H9 (cell line): ENCODE measurements at regions not wholly inside any gene's neighbourhood (a gene's known extent, or its start where the extent isn't known, plus 50 kb on each side); places are given as distances from the start of the nearest gene placed in this dataset.

Experiments
- DNase-seq: peaks from one replicate; pipeline ENCODE4 v3.0.0-alpha.2; 2017
- H2AFZ ChIP-seq: one replicate; pipeline ENCODE4 v1.6.1; 2013; ENCODE audit warnings: mild to moderate bottlenecking, low read length, control low read depth, moderate library complexity
- H2AK5ac ChIP-seq: 2 replicates; pipeline ENCODE4 v1.6.1; 2013; ENCODE audit warnings: low read length, control low read depth, mixed read lengths; ENCODE audit not compliant: insufficient read length
- H2BK120ac ChIP-seq: one replicate; pipeline ENCODE4 v1.6.1; 2013; ENCODE audit warnings: low read depth, mild to moderate bottlenecking, low read length, control low read depth, inconsistent platforms; ENCODE audit not compliant: poor library complexity, severe bottlenecking
- H2BK12ac ChIP-seq: 2 replicates; pipeline ENCODE4 v1.6.1; 2013; ENCODE audit warnings: low read length, control low read depth, mixed read lengths, low read depth; ENCODE audit not compliant: insufficient read length
- H2BK15ac ChIP-seq: 2 replicates; pipeline ENCODE4 v1.6.1; 2013; ENCODE audit warnings: low read depth, low read length, control low read depth
- H2BK20ac ChIP-seq: one replicate; pipeline ENCODE4 v1.6.1; 2013; ENCODE audit warnings: low read depth, mild to moderate bottlenecking, low read length, control low read depth, inconsistent platforms; ENCODE audit not compliant: poor library complexity, severe bottlenecking
- H2BK5ac ChIP-seq: 2 replicates; pipeline ENCODE4 v1.6.1; 2013; ENCODE audit warnings: low read length, control low read depth, mixed read lengths; ENCODE audit not compliant: insufficient read length
- H3K14ac ChIP-seq: 2 replicates; pipeline ENCODE4 v1.6.1; 2013; ENCODE audit warnings: low read length, control low read depth; ENCODE audit not compliant: insufficient read depth
- H3K18ac ChIP-seq: 2 replicates; pipeline ENCODE4 v1.6.1; 2013; ENCODE audit warnings: low read depth, mild to moderate bottlenecking, mixed read lengths, low read length, control low read depth; ENCODE audit not compliant: insufficient read length
- H3K23ac ChIP-seq: 2 replicates; pipeline ENCODE4 v1.6.1; 2013; ENCODE audit warnings: low read length, control low read depth, mixed read lengths, low read depth; ENCODE audit not compliant: insufficient read length
- H3K23me2 ChIP-seq: 2 replicates; pipeline ENCODE4 v1.6.1; 2013; ENCODE audit warnings: low read depth, mild to moderate bottlenecking, mixed read lengths, low read length, control low read depth; ENCODE audit not compliant: insufficient read length, poor library complexity, severe bottlenecking
- H3K27ac ChIP-seq: 2 replicates; pipeline ENCODE4 v1.5.1; 2013; ENCODE audit warnings: low read length, control low read depth, mixed read lengths, low read depth; ENCODE audit not compliant: insufficient read length
- H3K27me3 ChIP-seq: 2 replicates; pipeline ENCODE4 v1.6.1; 2013; ENCODE audit warnings: low read length, control low read depth, inconsistent platforms; ENCODE audit not compliant: insufficient read depth
- H3K4ac ChIP-seq: 2 replicates; pipeline ENCODE4 v1.6.1; 2013; ENCODE audit warnings: low read depth, mild to moderate bottlenecking, control low read depth, inconsistent platforms, low read length, moderate library complexity
- H3K4me1 ChIP-seq: 2 replicates; pipeline ENCODE4 v1.6.1; 2013; ENCODE audit warnings: low read length, control low read depth, inconsistent platforms; ENCODE audit not compliant: insufficient read depth
- H3K4me2 ChIP-seq: 2 replicates; pipeline ENCODE4 v1.6.1; 2013; ENCODE audit warnings: low read length, control low read depth, mixed read lengths; ENCODE audit not compliant: insufficient read length, insufficient read depth
- H3K56ac ChIP-seq: 2 replicates; pipeline ENCODE4 v1.6.1; 2013; ENCODE audit warnings: low read depth, mild to moderate bottlenecking, mixed read lengths, low read length, control low read depth; ENCODE audit not compliant: insufficient read length
- H3K79me1 ChIP-seq: 2 replicates; pipeline ENCODE4 v1.6.1; 2013; ENCODE audit warnings: low read depth, mild to moderate bottlenecking, moderate library complexity, low read length, control low read depth, inconsistent platforms; ENCODE audit not compliant: insufficient read depth, poor library complexity, severe bottlenecking
- H3K79me2 ChIP-seq: 2 replicates; pipeline ENCODE4 v1.6.1; 2013; ENCODE audit warnings: low read length, control low read depth, inconsistent platforms; ENCODE audit not compliant: insufficient read depth
- H3K9ac ChIP-seq: 2 replicates; pipeline ENCODE4 v1.6.1; 2013; ENCODE audit warnings: low read length, control low read depth, mixed read lengths; ENCODE audit not compliant: insufficient read length; ENCODE audit errors: extremely low read depth
- H3K9me3 ChIP-seq: one replicate; pipeline ENCODE4 v1.6.1; 2013; ENCODE audit warnings: low read depth, low read length, inconsistent platforms; ENCODE audit not compliant: control insufficient read depth
- H3T11ph ChIP-seq: one replicate; pipeline ENCODE4 v1.6.1; 2013; ENCODE audit warnings: mild to moderate bottlenecking, low read length, control low read depth, inconsistent platforms
- H4K20me1 ChIP-seq: one replicate; pipeline ENCODE4 v1.6.1; 2013; ENCODE audit not compliant: control insufficient read depth, insufficient read length, insufficient read depth
- H4K5ac ChIP-seq: 2 replicates; pipeline ENCODE4 v1.6.1; 2013; ENCODE audit warnings: low read depth, mild to moderate bottlenecking, mixed read lengths, low read length, control low read depth; ENCODE audit not compliant: insufficient read length
- H4K8ac ChIP-seq: replicated peaks from 2 replicates; pipeline ENCODE4 v1.6.1; 2013; ENCODE audit warnings: low read length, control low read depth, mixed read lengths, low read depth; ENCODE audit not compliant: insufficient read length
- H4K91ac ChIP-seq: 2 replicates; pipeline ENCODE4 v1.6.1; 2013; ENCODE audit warnings: low read depth, mild to moderate bottlenecking, moderate library complexity, mixed read lengths, low read length, control low read depth; ENCODE audit not compliant: insufficient read length
- H3K27ac Mint-ChIP-seq, 3 experiments: 2 replicates in 2 of 3; 3 replicates in 1 of 3; pipeline ENCODE4 v1.8.0; 2020 to 2021; ENCODE audit warnings: mixed read lengths in 3 of 3, mild to moderate bottlenecking in 1 of 3, moderate library complexity in 1 of 3
- H3K27me3 Mint-ChIP-seq: 2 replicates; pipeline ENCODE4 v1.8.0; 2021; ENCODE audit warnings: low read depth, mild to moderate bottlenecking, moderate library complexity, mixed read lengths
- H3K36me3 Mint-ChIP-seq, 3 experiments: 2 replicates in 2 of 3; 3 replicates in 1 of 3; pipeline ENCODE4 v1.8.0; 2020 to 2021; ENCODE audit warnings: low read depth in 3 of 3, mixed read lengths in 3 of 3; ENCODE audit not compliant: insufficient read depth in 1 of 3
- H3K4me1 Mint-ChIP-seq, 2 experiments: 2 replicates each; pipeline ENCODE4 v1.8.0; 2020; ENCODE audit warnings: mixed read lengths in 2 of 2
- H3K4me3 Mint-ChIP-seq, 2 experiments: 2 replicates in 1 of 2; 3 replicates in 1 of 2; pipeline ENCODE4 v1.8.0; 2020 to 2021; ENCODE audit warnings: mild to moderate bottlenecking in 2 of 2, mixed read lengths in 2 of 2, moderate library complexity in 1 of 2
- H3K9me3 Mint-ChIP-seq, 2 experiments: 2 replicates in 1 of 2; 3 replicates in 1 of 2; pipeline ENCODE4 v1.8.0; 2020; ENCODE audit warnings: mild to moderate bottlenecking in 2 of 2, mixed read lengths in 2 of 2, moderate library complexity in 1 of 2
- WGBS: extraction: QIAGEN DNeasy Blood & Tissue Kit; methylation state at CpG from one replicate; pipeline ENCODE4 v1.1.7; 2013; ENCODE audit warnings: missing lambda C conversion rate, low lambda C conversion rate, mixed read lengths; ENCODE audit not compliant: insufficient read length; ENCODE audit errors: extremely low coverage; 5-methylcytosine and 5-hydroxymethylcytosine counted together
- TF ChIP-seq, protein P1 (sequence below): fragments of 200-600 bp; sonication (generic); conservative IDR thresholded peaks from 3 replicates; pipeline ENCODE4 v1.8.0; 2021; ENCODE audit warnings: antibody characterized with exemption, mild to moderate bottlenecking

DNA sequence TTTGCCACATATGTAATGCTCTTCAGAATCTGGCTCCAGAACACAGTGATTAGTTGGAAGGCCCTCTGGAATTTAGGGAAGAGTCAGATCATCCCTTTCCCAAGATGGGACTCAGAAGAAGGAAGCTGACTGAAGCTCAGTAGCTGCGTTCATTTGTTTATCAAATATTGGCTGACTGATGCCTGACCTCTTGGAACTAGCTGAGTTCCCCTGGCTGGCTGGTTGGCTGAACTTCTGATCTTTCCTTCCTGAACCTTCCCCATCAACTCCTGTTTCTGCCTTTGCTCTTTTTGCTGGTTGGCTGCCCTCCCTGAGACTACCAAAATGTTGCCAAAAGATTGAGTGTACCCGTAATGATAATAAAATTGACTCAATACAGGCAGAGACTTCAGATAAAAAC lies 866.5 kb upstream of the INTU start:
- no peak overlapping the region for H2BK5ac ChIP-seq
- TF ChIP-seq, protein P1, sequence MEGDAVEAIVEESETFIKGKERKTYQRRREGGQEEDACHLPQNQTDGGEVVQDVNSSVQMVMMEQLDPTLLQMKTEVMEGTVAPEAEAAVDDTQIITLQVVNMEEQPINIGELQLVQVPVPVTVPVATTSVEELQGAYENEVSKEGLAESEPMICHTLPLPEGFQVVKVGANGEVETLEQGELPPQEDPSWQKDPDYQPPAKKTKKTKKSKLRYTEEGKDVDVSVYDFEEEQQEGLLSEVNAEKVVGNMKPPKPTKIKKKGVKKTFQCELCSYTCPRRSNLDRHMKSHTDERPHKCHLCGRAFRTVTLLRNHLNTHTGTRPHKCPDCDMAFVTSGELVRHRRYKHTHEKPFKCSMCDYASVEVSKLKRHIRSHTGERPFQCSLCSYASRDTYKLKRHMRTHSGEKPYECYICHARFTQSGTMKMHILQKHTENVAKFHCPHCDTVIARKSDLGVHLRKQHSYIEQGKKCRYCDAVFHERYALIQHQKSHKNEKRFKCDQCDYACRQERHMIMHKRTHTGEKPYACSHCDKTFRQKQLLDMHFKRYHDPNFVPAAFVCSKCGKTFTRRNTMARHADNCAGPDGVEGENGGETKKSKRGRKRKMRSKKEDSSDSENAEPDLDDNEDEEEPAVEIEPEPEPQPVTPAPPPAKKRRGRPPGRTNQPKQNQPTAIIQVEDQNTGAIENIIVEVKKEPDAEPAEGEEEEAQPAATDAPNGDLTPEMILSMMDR: no peak
- H2AK5ac ChIP-seq: no peak overlapping the region
- Mint-ChIP-seq H3K27ac (no peak overlapping the region; a peak in 2 of 7 replicates), H3K4me3 (no peak overlapping the region), H3K4me1 (no peaks in the 10 kb centered on the region), H3K9me3 (peaks cover 9 to 10% of the 10 kb centered on the region in 2 experiments; a peak in 4 of 5 replicates), H3K36me3 (peaks cover 0 to 14% (median 5%) of the 10 kb centered on the region in 3 experiments; a peak in 5 of 7 replicates), H3K27me3 (no peaks in the 10 kb centered on the region)
- no peaks in the 10 kb centered on the region for H3K4me1 ChIP-seq
- H3K79me2 ChIP-seq: no peaks in the 10 kb centered on the region
- no peaks in the 10 kb centered on the region for H3K79me1 ChIP-seq
- H3K9ac ChIP-seq: no peak overlapping the region
- H3K4ac ChIP-seq: no peak overlapping the region
- no peaks in the 10 kb centered on the region for H3K9me3 ChIP-seq
- no peak overlapping the region for H2AFZ ChIP-seq
- no peak overlapping the region for H4K5ac ChIP-seq
- H3K14ac ChIP-seq: no peak overlapping the region
- no peak overlapping the region for H2BK15ac ChIP-seq
- H3K23me2 ChIP-seq: no peaks in the 10 kb centered on the region
- no peak for DNase-seq
- H2BK12ac ChIP-seq: no peak overlapping the region
- no peaks in the 10 kb centered on the region for H3K27me3 ChIP-seq
- no CpG with 5 or more reads among the region's 2 CpGs for WGBS
- no peak overlapping the region for H3K56ac ChIP-seq
- no peak overlapping the region for H3T11ph ChIP-seq
- H3K18ac ChIP-seq: no peak overlapping the region
- H2BK20ac ChIP-seq: no peak overlapping the region
- H4K8ac ChIP-seq: no peak overlapping the region
- H3K27ac ChIP-seq: no peak overlapping the region
- H4K91ac ChIP-seq: no peak overlapping the region
- H3K23ac ChIP-seq: no peak overlapping the region
- no peak overlapping the region for H3K4me2 ChIP-seq
- H4K20me1 ChIP-seq: no peaks in the 10 kb centered on the region
- no peak overlapping the region for H2BK120ac ChIP-seq
